IMR-90 (cell line): ENCODE measurements at regions not wholly inside any gene's neighbourhood (a gene's known extent, or its start where the extent isn't known, plus 50 kb on each side); places are given as distances from the start of the nearest gene placed in this dataset.

ENCODE experiments used
- ATAC-seq: fragments of 200-7000 bp; cut with Tn5 transposase; 2 replicates; pipeline ENCODE4 v1.9.1; 2020; ENCODE audit warnings: low read depth, mild to moderate bottlenecking, moderate library complexity
- BruUV-seq: library from RNA; stranded (reverse); fragments of 400-500 nt; replicated peaks from 2 replicates; lab custom pipeline; 2021; lab: Mats Ljungman, UMichigan
- CTCF ChIA-PET: fragments of 300-600 bp; formaldehyde crosslinking; extraction: SDS; loops from one replicate; lab custom pipeline; 2021; ENCODE audit warnings: antibody characterized with exemption; lab: Yijun Ruan, JAX
- POLR2A ChIA-PET: fragments of 300-600 bp; sonication (Branson Sonifier 250); formaldehyde crosslinking; loops from one replicate; lab custom pipeline; 2022; ENCODE audit warnings: antibody characterized with exemption; ENCODE audit not compliant: unreplicated experiment; lab: Charles Lee
- DNase-seq: peaks from one replicate; pipeline ENCODE4 v3.0.0; 2013
- H2AFZ ChIP-seq: replicated peaks from 2 replicates; pipeline ENCODE3; 2013; ENCODE audit warnings: low read length, mild to moderate bottlenecking; ENCODE audit not compliant: poor library complexity
- H2AK5ac ChIP-seq: 2 replicates; pipeline ENCODE4 v1.6.1; 2013; ENCODE audit warnings: low read depth, low read length, inconsistent platforms
- H2AK9ac ChIP-seq: replicated peaks from 2 replicates; pipeline ENCODE3; 2013; ENCODE audit warnings: mild to moderate bottlenecking, low read depth, low read length, moderate library complexity; ENCODE audit not compliant: poor library complexity
- H2BK120ac ChIP-seq: 2 replicates; pipeline ENCODE4 v1.6.1; 2013; ENCODE audit warnings: low read depth, low read length, inconsistent platforms
- H2BK15ac ChIP-seq: 3 replicates; pipeline ENCODE4 v1.6.1; 2013; ENCODE audit warnings: low read depth, low read length, inconsistent platforms
- H2BK20ac ChIP-seq: 2 replicates; pipeline ENCODE4 v1.6.1; 2013; ENCODE audit warnings: low read depth, mild to moderate bottlenecking, inconsistent platforms, low read length, moderate library complexity
- H2BK5ac ChIP-seq: 2 replicates; pipeline ENCODE4 v1.6.1; 2013; ENCODE audit warnings: mild to moderate bottlenecking, low read depth, low read length, inconsistent platforms; ENCODE audit not compliant: poor library complexity, severe bottlenecking
- H3K14ac ChIP-seq: replicated peaks from 2 replicates; pipeline ENCODE4 v1.6.1; 2013; ENCODE audit warnings: low read depth, low read length, inconsistent platforms
- H3K18ac ChIP-seq: 2 replicates; pipeline ENCODE4 v1.6.1; 2013; ENCODE audit warnings: low read depth, low read length, control low read depth
- H3K23ac ChIP-seq: 2 replicates; pipeline ENCODE4 v1.6.1; 2013; ENCODE audit warnings: low read depth, low read length, inconsistent platforms
- H3K27ac ChIP-seq: 2 replicates; pipeline ENCODE4 v1.5.1; 2013; ENCODE audit warnings: mild to moderate bottlenecking, control low read depth, low read length; ENCODE audit not compliant: insufficient read depth
- H3K27me3 ChIP-seq: 2 replicates; pipeline ENCODE4 v1.6.1; 2013; ENCODE audit warnings: low read length; ENCODE audit not compliant: control insufficient read depth, insufficient read depth
- H3K36me3 ChIP-seq: 2 replicates; pipeline ENCODE4 v1.6.1; 2013; ENCODE audit warnings: low read length, mixed read lengths; ENCODE audit not compliant: control insufficient read depth, insufficient read depth
- H3K4ac ChIP-seq: 2 replicates; pipeline ENCODE4 v1.6.1; 2013; ENCODE audit warnings: low read depth, low read length, inconsistent platforms
- H3K4me1 ChIP-seq: 2 replicates; pipeline ENCODE4 v1.6.1; 2013; ENCODE audit warnings: low read length, mixed read lengths; ENCODE audit not compliant: control insufficient read depth, insufficient read depth
- H3K4me2 ChIP-seq: 2 replicates; pipeline ENCODE4 v1.6.1; 2013; ENCODE audit warnings: low read depth, mild to moderate bottlenecking, control low read depth, low read length, moderate library complexity
- H3K4me3 ChIP-seq: 2 replicates; pipeline ENCODE4 v1.5.1; 2013; ENCODE audit warnings: low read depth, mild to moderate bottlenecking, control low read depth, low read length, moderate library complexity; ENCODE audit not compliant: insufficient read depth
- H3K56ac ChIP-seq: 2 replicates; pipeline ENCODE4 v1.6.1; 2013; ENCODE audit warnings: low read length, inconsistent platforms; ENCODE audit not compliant: insufficient read depth; ENCODE audit errors: extremely low read depth
- H3K79me1 ChIP-seq, 2 experiments: 2 replicates each; pipeline ENCODE4 v1.6.1; 2013; ENCODE audit warnings: low read length in 2 of 2, inconsistent platforms in 1 of 2, low read depth in 1 of 2
- H3K9ac ChIP-seq: 2 replicates; pipeline ENCODE4 v1.6.1; 2013; ENCODE audit warnings: low read depth, low read length, control low read depth
- H3K9me1 ChIP-seq: 2 replicates; pipeline ENCODE4 v1.6.1; 2013; ENCODE audit warnings: low read length, inconsistent platforms; ENCODE audit not compliant: insufficient read depth
- H3K9me3 ChIP-seq: 2 replicates; pipeline ENCODE4 v1.6.1; 2013; ENCODE audit warnings: low read length; ENCODE audit not compliant: control insufficient read depth, insufficient read depth
- H4K20me1 ChIP-seq: 2 replicates; pipeline ENCODE4 v1.6.1; 2013; ENCODE audit warnings: low read length, inconsistent platforms; ENCODE audit not compliant: insufficient read depth
- H4K5ac ChIP-seq: 2 replicates; pipeline ENCODE4 v1.6.1; 2013; ENCODE audit warnings: mild to moderate bottlenecking, low read depth, low read length, control low read depth
- H4K8ac ChIP-seq, 2 experiments: 2 replicates each; pipeline ENCODE4 v1.6.1; 2013; ENCODE audit warnings: low read depth in 2 of 2, low read length in 2 of 2, control low read depth in 1 of 2, inconsistent platforms in 1 of 2
- H4K91ac ChIP-seq: 2 replicates; pipeline ENCODE4 v1.6.1; 2013; ENCODE audit warnings: low read depth, low read length, inconsistent platforms; ENCODE audit not compliant: insufficient read depth
- BHLHE40 ChIP-seq: fragments of 150-350 bp; IDR thresholded peaks from 2 replicates; pipeline ENCODE4 v1.6.1; 2016; ENCODE audit warnings: mild to moderate bottlenecking, low read depth, low read length
- CEBPB ChIP-seq: IDR thresholded peaks from 2 replicates; pipeline ENCODE4 v1.6.1; 2012; ENCODE audit warnings: low read depth, low read length, improper control_type of control experiment
- CHD1 ChIP-seq: IDR thresholded peaks from 2 replicates; pipeline ENCODE4 v1.6.1; 2012; ENCODE audit warnings: low read depth, low read length, improper control_type of control experiment
- ELK1 ChIP-seq: fragments of 150-350 bp; IDR thresholded peaks from 2 replicates; pipeline ENCODE4 v1.6.1; 2016; ENCODE audit warnings: low read depth, mild to moderate bottlenecking, low read length, moderate library complexity, borderline replicate concordance
- FOS ChIP-seq: fragments of 150-350 bp; IDR thresholded peaks from 2 replicates; pipeline ENCODE4 v1.6.1; 2016; ENCODE audit warnings: low read depth, low read length
- MAZ ChIP-seq: IDR thresholded peaks from 2 replicates; pipeline ENCODE4 v1.6.1; 2012; ENCODE audit warnings: low read depth, mild to moderate bottlenecking, low read length, improper control_type of control experiment, moderate library complexity, borderline replicate concordance
- NFE2L2 ChIP-seq: fragments of 150-350 bp; IDR thresholded peaks from 2 replicates; pipeline ENCODE4 v1.6.1; 2016; ENCODE audit warnings: low read depth, mild to moderate bottlenecking, low read length
- RAD21 ChIP-seq: IDR thresholded peaks from 2 replicates; pipeline ENCODE4 v1.6.1; 2012; ENCODE audit warnings: low read length, improper control_type of control experiment
- RCOR1 ChIP-seq: IDR thresholded peaks from 2 replicates; pipeline ENCODE4 v1.6.1; 2012; ENCODE audit warnings: mild to moderate bottlenecking, low read length, improper control_type of control experiment; ENCODE audit not compliant: insufficient replicate concordance
- RFX5 ChIP-seq: IDR thresholded peaks from 2 replicates; pipeline ENCODE4 v1.8.0; 2012; ENCODE audit warnings: low read depth, mild to moderate bottlenecking, low read length, moderate library complexity
- SMC3 ChIP-seq: fragments of 150-350 bp; IDR thresholded peaks from 2 replicates; pipeline ENCODE4 v1.6.1; 2016; ENCODE audit warnings: low read depth, mild to moderate bottlenecking, antibody characterized with exemption, low read length, moderate library complexity
- USF2 ChIP-seq: fragments of 150-350 bp; IDR thresholded peaks from 2 replicates; pipeline ENCODE4 v1.6.1; 2017; ENCODE audit warnings: mild to moderate bottlenecking, antibody characterized with exemption, low read length, low read depth
- WGBS, 2 experiments: methylation state at CpG; one replicate each; pipeline versions ENCODE4 v1.1.5 to v1.1.7; 2013; ENCODE audit warnings: missing lambda C conversion rate in 2 of 2; ENCODE audit not compliant: insufficient read length in 1 of 2; ENCODE audit errors: extremely low coverage in 2 of 2; 5-methylcytosine and 5-hydroxymethylcytosine counted together
- dilution Hi-C: fragments of 300-500 bp; cut with HindIII; formaldehyde crosslinking; loops from one replicate; pipeline ENCODE4 v1.14.3; 2018; ENCODE audit warnings: low sequenced_read_pairs; ENCODE audit not compliant: unreplicated experiment
- in situ Hi-C: fragments of 300-500 bp; cut with MboI; formaldehyde crosslinking; loops from 3 replicates; pipeline ENCODE4 v1.14.3; 2019; ENCODE audit warnings: low sequenced_read_pairs, inconsistent platforms, mixed read lengths
- intact Hi-C: fragments of 100-400 bp; cut with micrococcal nuclease; formaldehyde crosslinking; loops from 2 replicates; pipeline ENCODE4 v1.10.0; 2022

GRCh38 chr9:38213631-38214299 is 144.7 kb upstream of the SHB start:
- no TSS peak for BruUV-seq
- no CpG with 5 or more reads among the region's 2 CpGs for WGBS, 2 experiments
- Histone ChIP-seq H2AFZ (no peak overlapping the region), H3K27me3 (peaks cover 39% of the 10 kb centered on the region), H2BK15ac (no peak overlapping the region), H3K9me1 (no peaks in the 10 kb centered on the region), H4K91ac (no peak overlapping the region), H3K4ac (no peak overlapping the region), H3K36me3 (no peaks in the 10 kb centered on the region), H3K18ac (no peak overlapping the region), H3K27ac (no peak overlapping the region), H4K5ac (no peak overlapping the region), H3K4me3 (no peak overlapping the region), H3K56ac (no peak overlapping the region), H3K4me1 (no peaks in the 10 kb centered on the region), H2AK5ac (no peak overlapping the region), H4K20me1 (no peaks in the 10 kb centered on the region), H2BK120ac (no peak overlapping the region), H2BK20ac (no peak overlapping the region), H3K9me3 (no peaks in the 10 kb centered on the region), H3K9ac (no peak overlapping the region), H2AK9ac (no peak overlapping the region), H2BK5ac (no peak overlapping the region), H3K4me2 (no peak overlapping the region), H3K14ac (no peak overlapping the region), H4K8ac (no peak overlapping the region), H3K23ac (no peak overlapping the region), H3K79me1 (no peaks in the 10 kb centered on the region)
- dilution Hi-C loops (no loop called here), in situ Hi-C loops (no loop called here), intact Hi-C loops (no loop called here)
- no peak for ATAC-seq
- ChIA-PET POLR2A (no interaction called here), CTCF (no interaction called here)
- no peak for DNase-seq
- TF ChIP-seq RCOR1 (no peak), NFE2L2 (no peak), ELK1 (no peak), RFX5 (no peak), MAZ (no peak), SMC3 (no peak), RAD21 (no peak), CHD1 (no peak), BHLHE40 (no peak), USF2 (no peak), CEBPB (no peak), FOS (no peak)
